ENCODE measurements at regions not wholly inside any gene's neighbourhood (a gene's known extent, or its start where the extent isn't known, plus 50 kb on each side); places are given as distances from the start of the nearest gene placed in this dataset.
"Not testable (repeated sequence)": the region's sequence is repeated elsewhere in the genome, so short reads cannot be mapped to it uniquely, and the experiment has no call there.

DNA sequence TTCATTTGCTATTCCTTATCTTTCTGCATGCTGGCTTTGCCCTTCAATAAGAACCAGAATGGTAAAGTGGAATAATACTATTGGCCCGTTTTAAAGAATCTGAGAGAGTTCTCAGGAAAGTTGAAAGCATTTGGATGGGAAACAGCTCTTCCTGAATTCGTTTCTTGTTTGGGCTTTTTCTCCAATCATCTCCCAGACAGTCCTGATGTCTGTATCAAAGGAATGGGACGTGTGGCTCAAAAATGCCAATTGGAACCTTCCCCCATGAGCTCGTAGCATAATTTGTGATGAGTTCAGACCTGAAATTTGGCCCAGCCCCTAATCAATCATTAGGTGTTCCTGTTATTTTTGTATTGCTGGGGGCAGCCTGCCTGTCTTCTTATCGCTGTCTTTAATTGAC, 75.8 kb upstream of the BACH2 start:
- DNase-seq (ENCODE audit: low read depth in 2 of 2): no peak

DNA sequence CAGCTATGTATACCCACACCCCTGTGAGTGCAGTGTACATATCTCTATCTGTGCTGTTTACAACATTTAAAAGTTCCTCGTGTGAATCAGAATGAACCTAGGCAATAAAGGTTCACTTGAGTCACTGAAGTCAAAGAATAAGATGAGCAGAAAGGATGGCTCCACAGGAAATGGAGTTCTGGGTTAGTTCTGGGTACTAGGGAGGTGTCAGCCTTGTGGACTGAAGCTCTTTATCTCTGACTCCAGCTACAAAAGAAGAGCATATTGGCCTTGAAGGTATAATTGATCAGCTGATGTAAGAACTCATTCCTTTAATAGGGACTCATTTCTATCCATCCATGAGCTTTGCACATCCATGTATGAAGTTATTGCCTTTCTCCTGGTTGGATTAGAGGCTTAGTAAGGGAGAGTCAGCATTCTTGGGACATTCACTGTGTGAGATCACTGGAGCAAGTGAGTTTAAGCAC, 73.9 kb upstream of the BACH2 start:
- DNase-seq (ENCODE audit: low read depth in 2 of 2): no peak

DNA sequence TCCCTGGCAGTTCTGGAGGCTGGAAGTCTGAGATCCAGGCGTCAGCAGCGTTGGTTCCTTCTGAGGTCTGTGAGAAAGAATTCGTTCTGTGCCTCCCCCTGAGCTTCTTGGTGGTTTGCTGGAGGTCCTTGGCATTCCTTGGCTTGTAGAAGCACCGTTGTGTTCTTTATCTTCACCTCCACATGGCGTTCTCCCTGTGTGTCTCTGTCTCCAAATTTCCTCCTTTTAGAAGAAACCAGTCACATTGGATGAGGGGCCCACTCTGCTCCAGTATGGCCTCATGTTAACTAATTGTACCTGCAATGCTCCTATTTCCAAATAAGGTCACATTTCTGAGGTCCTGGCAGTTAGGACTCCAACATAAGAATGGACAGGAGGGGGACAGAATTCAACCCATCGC, 73.0 kb upstream of the BACH2 start:
- DNase-seq (ENCODE audit: low read depth in 2 of 2): no peak

DNA sequence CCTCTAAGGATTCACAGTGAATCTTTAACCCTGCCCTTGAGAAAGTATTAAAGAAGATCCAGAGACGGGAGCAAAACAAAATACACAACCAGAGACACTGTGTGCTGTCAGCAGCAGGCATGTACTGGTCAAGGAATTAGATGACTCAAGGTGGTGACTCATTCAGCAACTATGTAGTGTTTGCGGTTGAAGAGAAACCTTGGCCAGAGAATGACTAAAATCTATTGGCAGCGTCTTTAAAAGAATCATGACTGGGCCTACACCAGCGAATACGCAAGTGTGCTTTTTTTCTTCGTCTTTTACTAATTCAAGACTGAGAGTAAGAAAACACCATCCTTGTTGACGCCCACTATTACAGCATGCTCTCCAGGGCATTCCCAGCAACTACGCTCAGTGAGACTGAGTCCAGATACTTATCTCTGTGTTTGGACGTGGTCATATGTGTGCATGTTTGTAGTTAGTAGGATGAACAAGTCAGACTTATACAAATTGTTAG, 72.4 kb upstream of the BACH2 start:
- peak; percentile 100 for DNase-seq (ENCODE audit: low read depth in 2 of 2)

- DNase-seq (ENCODE audit: low read depth in 2 of 2): peak; percentile 26 to 41
Measured at GRCh38 chr6:90368601-90369000, 72.0 kb upstream of the BACH2 start.

GRCh38 chr6:90368001-90368400, 71.4 kb upstream of the BACH2 start:
- DNase-seq (ENCODE audit: low read depth in 2 of 2): no peak

GRCh38 chr6:90365565-90366219, 69.0 kb upstream of the BACH2 start:
- DNase-seq (ENCODE audit: low read depth in 2 of 2): no peak

DNA sequence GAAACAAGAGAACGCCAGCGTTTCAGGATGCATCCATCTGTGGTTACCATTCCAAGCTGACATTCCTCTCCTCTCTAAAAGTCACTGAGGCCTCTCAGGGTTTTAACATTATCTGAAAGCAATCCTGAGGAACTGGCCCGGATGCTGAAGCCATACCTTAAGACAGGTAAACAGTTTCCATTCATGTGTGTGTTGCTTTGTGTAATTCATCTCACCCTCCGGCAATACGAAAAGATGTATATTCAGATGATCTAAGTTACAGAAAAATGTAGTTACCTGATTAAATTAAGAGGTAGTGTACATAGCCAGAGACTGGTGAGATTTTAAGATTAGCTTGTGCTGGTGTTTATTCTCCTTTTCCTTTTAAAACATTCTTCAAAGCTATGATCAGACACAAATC, 68.4 kb upstream of the BACH2 start:
- DNase-seq (ENCODE audit: low read depth in 2 of 2): no peak

DNA sequence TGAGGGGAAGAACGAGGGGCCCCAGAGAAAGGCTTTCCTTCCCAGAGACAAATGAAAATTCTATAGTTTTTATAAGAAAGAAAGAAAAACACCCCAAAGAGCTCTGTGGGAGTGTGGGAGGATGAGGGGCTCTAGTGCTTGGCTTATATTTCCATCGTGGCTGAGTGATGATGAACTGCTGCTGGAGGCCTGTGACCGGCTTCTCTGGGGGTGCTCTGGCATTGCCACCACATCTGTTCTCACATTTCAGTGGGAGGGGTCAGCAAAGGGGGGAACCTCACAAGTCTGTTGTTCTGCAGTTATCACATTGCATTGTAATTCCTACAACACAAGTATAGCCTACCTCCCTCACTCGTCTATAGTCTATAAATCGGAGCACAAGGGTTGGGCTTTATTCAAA, 67.6 kb upstream of the BACH2 start:
- no peak for DNase-seq (ENCODE audit: low read depth in 2 of 2)

GRCh38 chr6:90362318-90362717, 65.7 kb upstream of the BACH2 start:
- DNase-seq (ENCODE audit: low read depth in 2 of 2): peak; percentile 38 to 43

GRCh38 chr6:90361174-90361573, 64.5 kb upstream of the BACH2 start:
- no peak for DNase-seq (ENCODE audit: low read depth in 2 of 2)

GRCh38 chr6:90358036-90358770, 61.6 kb upstream of the BACH2 start:
- not testable (repeated sequence) for DNase-seq (ENCODE audit: low read depth in 2 of 2)

GRCh38 chr6:90356012-90356421, 59.4 kb upstream of the BACH2 start:
- DNase-seq (ENCODE audit: low read depth in 2 of 2): no peak

- DNase-seq (ENCODE audit: low read depth in 2 of 2): no peak
Measured at GRCh38 chr6:90354961-90355360, 58.3 kb upstream of the BACH2 start.

DNA sequence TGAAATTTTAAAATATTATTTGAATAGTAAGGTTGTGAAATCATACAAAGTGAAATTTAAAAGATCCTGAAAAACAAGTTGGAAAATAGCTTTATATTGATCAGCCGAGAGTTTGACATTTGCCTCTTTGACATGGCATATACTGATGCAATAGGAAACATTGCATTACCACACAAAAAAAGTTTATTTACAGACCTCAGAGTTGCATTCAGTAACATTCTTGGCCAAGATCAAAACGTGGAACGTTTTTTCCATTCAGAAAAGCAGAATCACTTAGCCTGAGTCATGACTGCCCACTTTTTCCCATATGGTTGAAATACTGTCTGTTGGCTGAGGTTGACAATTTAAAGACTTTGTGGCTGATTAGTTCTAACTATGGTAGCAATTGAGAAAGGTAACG, 55.1 kb upstream of the BACH2 start:
- DNase-seq (ENCODE audit: low read depth in 2 of 2): peak; percentile 43 to 48

DNA sequence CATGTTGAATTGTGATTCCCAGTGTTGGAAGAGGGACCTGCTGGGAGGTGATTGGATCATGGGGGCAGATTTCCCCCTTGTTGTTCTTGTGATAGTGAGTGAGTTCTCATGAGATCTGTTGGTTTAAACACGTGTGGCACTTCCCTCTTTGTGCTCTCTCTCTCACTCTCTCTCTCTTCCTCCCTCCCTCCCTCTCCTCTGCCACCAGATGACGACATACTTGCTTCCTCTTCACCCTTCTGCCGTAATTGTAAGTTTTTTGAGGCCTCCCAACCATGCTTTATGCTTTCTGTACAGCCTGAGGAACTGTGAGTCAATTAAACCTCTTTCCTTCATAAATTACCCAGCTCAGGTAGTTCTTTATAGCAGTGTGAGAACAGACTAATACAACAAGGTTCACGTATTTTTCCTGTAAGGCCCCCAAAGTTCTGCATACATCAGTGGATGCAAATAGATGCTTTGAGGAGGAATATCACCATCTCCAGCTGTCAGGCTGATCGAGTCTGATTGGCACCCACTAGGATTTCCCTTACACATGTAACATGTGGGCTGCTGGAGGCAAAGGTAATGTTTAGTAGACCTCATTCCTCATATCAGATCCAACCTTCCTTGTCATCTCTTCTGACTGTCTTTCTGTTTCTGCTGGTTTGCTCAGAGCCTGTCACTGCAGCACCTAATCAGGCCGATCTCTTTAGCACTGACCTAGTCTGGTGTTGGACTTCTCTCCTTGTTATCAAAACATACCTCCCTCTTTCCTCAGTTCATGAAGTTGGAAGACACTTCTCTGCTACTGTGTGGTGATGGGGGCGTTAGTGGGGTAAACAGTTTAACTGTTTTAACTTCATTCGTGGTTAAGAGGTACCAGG, 54.3 kb upstream of the BACH2 start:
- no peak for DNase-seq (ENCODE audit: low read depth in 2 of 2)

GRCh38 chr6:90347411-90347851, 50.8 kb upstream of the BACH2 start:
- no peak for DNase-seq (ENCODE audit: low read depth in 2 of 2)

DNA sequence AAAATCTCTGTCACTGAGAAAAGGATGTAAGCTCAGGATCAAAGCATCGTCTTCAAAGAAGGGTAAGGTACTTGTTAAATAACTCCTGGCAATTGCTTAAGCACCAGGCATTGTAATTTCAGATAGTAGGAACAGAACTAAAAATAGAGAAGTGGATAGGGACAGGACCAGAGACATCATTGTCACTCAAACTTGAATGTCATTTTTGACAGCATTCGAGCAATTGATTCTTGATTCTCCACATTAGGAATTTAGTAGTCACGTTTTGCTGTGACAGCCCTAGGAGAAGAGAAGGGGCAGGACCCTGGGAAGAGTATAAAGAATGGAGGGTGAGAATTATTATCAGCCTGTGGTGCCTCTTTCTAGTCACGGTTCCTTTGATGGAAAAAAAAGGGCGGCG, 50.1 kb upstream of the BACH2 start:
- DNase-seq (ENCODE audit: low read depth in 2 of 2): no peak

Data from fibroblast of skin of left biceps (primary cell).